HUES64 (cell line): ENCODE measurements at regions not wholly inside any gene's neighbourhood (a gene's known extent, or its start where the extent isn't known, plus 50 kb on each side); places are given as distances from the start of the nearest gene placed in this dataset.
"Not testable (repeated sequence)": the region's sequence is repeated elsewhere in the genome, so short reads cannot be mapped to it uniquely, and the experiment has no call there.

Source experiments
- H3K27ac ChIP-seq: 2 replicates; pipeline ENCODE4 v1.7.0; 2013; ENCODE audit warnings: low read depth, low read length, inconsistent platforms
- H3K27me3 ChIP-seq: 2 replicates; pipeline ENCODE4 v1.6.1; 2013; ENCODE audit warnings: mild to moderate bottlenecking, low read length; ENCODE audit not compliant: insufficient read depth
- H3K36me3 ChIP-seq: 2 replicates; pipeline ENCODE4 v1.6.1; 2013; ENCODE audit warnings: mild to moderate bottlenecking, low read length; ENCODE audit not compliant: insufficient read depth
- H3K4me1 ChIP-seq: 2 replicates; pipeline ENCODE4 v1.6.1; 2013; ENCODE audit warnings: mild to moderate bottlenecking, low read length, moderate library complexity; ENCODE audit not compliant: insufficient read depth
- H3K4me3 ChIP-seq: 2 replicates; pipeline ENCODE4 v1.5.1; 2013; ENCODE audit warnings: mild to moderate bottlenecking, low read length, moderate library complexity
- H3K9ac ChIP-seq: 2 replicates; pipeline ENCODE4 v1.6.1; 2013; ENCODE audit warnings: mild to moderate bottlenecking, low read depth, low read length
- H3K9me3 ChIP-seq: 2 replicates; pipeline ENCODE4 v1.6.1; 2013; ENCODE audit warnings: low read depth, low read length; ENCODE audit not compliant: insufficient read depth
- WGBS: fragments of 150-250, 120-280 bp; methylation state at CpG from one replicate; pipeline ENCODE4 v1.1.7; 2013; ENCODE audit warnings: missing lambda C conversion rate; 5-methylcytosine and 5-hydroxymethylcytosine counted together

DNA sequence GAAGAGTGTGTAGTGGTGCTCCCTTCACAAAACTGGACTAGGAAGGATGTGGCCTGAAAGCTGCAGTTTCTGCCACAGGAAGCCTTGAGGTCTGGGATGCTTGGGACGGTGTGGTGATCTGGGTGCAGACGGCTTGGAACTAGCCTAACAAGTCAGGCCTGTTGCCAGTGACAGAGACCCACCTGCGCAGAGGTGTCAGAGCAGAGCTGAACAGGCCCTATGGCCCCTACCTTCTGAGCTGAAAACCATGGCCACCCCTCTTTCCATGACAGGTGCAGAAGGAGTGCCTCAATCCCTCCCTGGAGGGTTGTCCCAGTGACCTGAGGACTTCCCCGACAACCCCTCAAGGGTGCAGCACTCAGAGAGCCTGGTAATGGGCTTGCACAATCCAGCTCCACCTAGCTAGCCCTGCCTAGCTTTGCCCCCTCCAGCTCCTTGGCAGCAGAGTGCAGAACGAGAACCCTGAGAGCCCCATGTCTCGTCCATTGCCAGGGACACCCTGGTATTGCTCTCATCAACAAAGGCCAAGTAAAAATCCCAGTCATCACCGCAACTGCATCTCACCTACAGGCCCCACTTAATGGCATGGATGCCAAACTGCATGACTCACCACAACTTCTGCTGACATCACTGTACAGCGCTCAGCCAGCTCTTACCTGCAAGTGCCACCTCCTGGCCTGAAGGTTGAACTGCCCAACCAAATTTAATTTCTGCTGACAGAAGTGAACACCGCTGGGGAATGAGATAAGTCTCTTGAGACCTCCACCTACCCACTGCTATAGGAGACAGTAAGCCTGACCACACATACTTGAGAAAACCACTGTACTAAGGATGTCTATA, 563.1 kb downstream of the TFAP2A start:
- no peaks in the 10 kb centered on the region for H3K36me3 ChIP-seq
- no peak overlapping the region for H3K27ac ChIP-seq
- H3K9me3 ChIP-seq, result peaks cover 13% of the 10 kb centered on the region
- no peaks in the 10 kb centered on the region for H3K4me1 ChIP-seq
- H3K27me3 ChIP-seq, result no peaks in the 10 kb centered on the region
- H3K9ac ChIP-seq, result no peak overlapping the region
- 73% methylated on average over 9 of the region's 9 CpGs for WGBS
- H3K4me3 ChIP-seq, result no peak overlapping the region

DNA sequence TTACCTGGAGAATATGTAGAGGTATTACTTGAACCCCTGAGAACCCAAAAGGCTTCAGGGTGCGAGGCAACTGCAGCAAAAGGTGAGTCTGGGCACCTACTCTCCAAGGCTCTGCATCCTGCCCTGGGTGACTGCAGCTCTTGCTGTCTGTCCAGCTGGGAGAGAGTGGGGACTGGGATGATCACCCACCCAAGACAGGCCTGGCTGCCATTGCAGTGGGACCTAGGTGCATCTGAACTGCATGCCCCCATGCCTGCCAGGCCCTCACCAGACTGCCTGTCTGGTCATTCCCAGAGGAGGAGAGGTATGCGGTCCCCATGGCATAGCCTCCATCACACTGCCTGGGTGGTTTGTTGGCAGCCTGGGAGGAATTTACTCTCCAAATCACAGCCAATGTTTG, 563.9 kb downstream of the TFAP2A start:
- H3K27ac ChIP-seq, result no peak overlapping the region
- H3K4me1 ChIP-seq, result no peaks in the 10 kb centered on the region
- no peak overlapping the region for H3K4me3 ChIP-seq
- WGBS, result 72% methylated on average over 2 of the region's 2 CpGs
- no peaks in the 10 kb centered on the region for H3K27me3 ChIP-seq
- no peak overlapping the region for H3K9ac ChIP-seq
- H3K36me3 ChIP-seq, result no peaks in the 10 kb centered on the region
- H3K9me3 ChIP-seq, result peaks cover 21% of the 10 kb centered on the region

DNA sequence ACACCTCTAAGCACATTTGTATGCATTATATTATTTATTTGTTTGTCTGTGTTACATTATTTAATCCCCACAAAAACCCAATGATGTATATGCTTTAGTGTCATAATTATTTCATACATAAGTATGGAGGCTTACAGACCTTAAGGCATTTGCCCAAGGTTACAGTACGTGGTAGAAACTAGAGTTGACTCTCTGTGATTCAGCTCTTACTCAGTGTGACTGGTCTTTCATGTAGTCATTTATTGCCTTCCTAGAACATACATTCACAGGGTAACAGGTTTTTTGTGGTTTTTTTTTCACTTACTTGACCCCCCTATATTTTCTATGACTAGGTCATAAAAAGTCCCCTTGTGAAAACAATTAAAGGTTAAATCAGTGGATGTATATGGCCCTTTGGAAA, 566.8 kb downstream of the TFAP2A start:
- no peaks in the 10 kb centered on the region for H3K36me3 ChIP-seq
- WGBS, result 93% methylated on average over 1 of the region's 1 CpG
- peaks cover 21% of the 10 kb centered on the region for H3K9me3 ChIP-seq
- no peak overlapping the region for H3K4me3 ChIP-seq
- H3K27ac ChIP-seq, result no peak overlapping the region
- no peaks in the 10 kb centered on the region for H3K4me1 ChIP-seq
- H3K9ac ChIP-seq, result no peak overlapping the region
- H3K27me3 ChIP-seq, result no peaks in the 10 kb centered on the region

DNA sequence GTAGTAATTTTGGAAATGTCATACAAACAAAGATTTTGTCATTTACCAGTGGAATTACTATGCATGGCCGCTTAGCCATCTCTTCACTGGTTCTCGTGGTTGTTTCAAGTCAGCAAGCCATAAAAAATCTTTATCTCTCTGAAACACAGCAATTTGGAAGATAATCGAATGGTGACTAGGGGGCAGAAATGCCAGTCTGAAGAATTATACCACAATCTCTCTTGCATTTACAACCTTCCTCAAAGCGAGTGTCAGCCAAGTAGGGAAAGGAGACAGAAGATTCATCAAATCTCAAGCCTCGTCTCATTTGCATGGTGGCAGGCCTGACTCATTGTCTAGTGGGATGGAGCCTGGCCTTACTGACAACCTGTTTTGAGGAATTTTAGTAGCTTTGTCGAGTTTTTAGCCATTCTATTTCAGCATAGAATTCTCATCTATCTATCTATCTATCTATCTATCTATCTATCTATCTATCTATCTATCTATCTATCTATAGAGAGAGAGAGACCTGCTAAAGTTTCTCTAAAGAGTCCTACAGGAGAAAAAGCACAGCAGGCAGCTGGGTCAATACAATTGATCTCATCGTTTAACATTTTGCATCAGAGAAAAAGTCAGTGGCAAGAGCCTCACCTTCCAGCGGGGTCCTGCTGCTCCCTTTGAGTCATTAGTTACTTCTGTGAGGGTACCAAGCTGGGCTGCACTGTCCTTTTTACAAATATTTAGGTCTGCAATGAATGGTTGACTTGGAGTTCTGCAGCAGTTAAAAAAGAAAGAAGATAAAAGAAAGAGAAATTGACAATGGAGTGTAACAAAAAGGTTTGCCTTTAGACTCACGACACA, 572.8 kb downstream of the TFAP2A start:
- H3K4me1 ChIP-seq, result peaks cover 19% of the 10 kb centered on the region
- whole genome bisulfite sequencing, result 29% methylated on average over 8 of the region's 9 CpGs
- H3K4me3 ChIP-seq, result no peak overlapping the region
- no peaks in the 10 kb centered on the region for H3K36me3 ChIP-seq
- no peak overlapping the region for H3K9ac ChIP-seq
- no peak overlapping the region for H3K27ac ChIP-seq
- H3K9me3 ChIP-seq, result peaks cover 14% of the 10 kb centered on the region
- H3K27me3 ChIP-seq, result no peaks in the 10 kb centered on the region

DNA sequence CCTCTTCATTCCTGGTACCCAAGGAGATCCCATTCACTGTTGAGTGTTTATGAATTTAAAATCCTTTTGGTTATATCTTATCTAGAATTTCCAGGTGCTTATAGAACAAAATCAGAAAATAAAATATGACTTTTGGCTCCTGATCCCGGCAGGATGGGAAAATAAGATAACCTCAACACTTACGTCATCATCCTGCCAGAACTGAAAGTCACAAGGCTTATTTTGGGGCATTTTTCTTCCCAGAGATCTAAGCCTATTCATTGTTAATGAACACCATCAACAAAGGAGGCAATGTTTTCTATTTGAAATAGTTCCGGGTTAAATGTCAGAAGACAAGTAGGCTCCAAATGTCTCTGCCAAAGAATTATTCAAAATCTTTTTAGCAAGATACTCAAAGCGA, 580.6 kb downstream of the TFAP2A start:
- H3K27me3 ChIP-seq, result no peaks in the 10 kb centered on the region
- 93% methylated on average over 3 of the region's 4 CpGs for WGBS

DNA sequence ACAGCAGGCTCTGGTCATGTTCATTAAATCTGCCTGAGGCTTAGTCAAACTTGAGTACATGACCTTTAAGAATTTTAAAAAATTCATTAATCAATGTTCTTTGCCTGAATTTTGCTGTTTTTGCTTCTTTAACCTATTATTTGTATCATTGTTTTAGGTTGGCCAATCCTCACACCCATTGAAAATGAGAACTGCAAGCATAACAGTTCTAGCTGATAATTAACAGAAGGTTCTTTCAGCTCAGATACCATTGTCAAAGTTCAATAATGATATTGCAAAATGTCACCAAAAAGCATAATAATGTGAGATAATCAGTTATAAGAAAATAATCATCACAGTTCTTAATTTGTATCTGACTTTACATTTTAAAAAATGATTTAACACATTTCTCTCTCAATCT, 583.1 kb downstream of the TFAP2A start:
- no peak overlapping the region for H3K9ac ChIP-seq
- H3K27ac ChIP-seq, result no peak overlapping the region
- H3K4me3 ChIP-seq, result no peak overlapping the region
- H3K36me3 ChIP-seq, result no peaks in the 10 kb centered on the region
- H3K27me3 ChIP-seq, result no peaks in the 10 kb centered on the region
- H3K9me3 ChIP-seq, result no peaks in the 10 kb centered on the region
- H3K4me1 ChIP-seq, result no peaks in the 10 kb centered on the region

More for the DNA sequence above, 580.6 kb downstream of the TFAP2A start:
- Histone ChIP-seq H3K4me3 (no peak overlapping the region), H3K27ac (no peak overlapping the region), H3K36me3 (no peaks in the 10 kb centered on the region), H3K9ac (no peak overlapping the region), H3K4me1 (0 out of 2 replicates have a peak, but pooled peaks cover 6% of the 10 kb centered on the region), H3K9me3 (no peaks in the 10 kb centered on the region)

DNA sequence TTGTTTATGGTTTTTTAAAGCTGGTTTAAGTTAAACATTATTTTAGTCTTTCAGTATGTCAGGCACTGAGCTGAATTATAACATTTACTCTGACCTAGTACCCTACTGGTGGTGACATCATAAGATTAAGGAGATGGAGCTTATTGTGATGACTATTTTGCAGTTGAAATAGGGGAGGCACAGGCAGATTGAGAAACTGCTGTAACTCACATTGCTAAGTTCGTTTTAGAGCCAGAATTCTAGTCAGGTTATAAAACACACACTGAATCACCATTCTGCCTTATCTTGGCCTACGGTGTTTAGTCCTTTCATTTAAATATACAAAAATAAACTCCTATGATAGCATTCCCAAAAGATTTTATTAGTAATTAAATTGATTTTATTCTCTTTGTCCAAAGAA, 584.1 kb downstream of the TFAP2A start:
- 95% methylated on average over 2 of the region's 2 CpGs for WGBS
- H3K4me3 ChIP-seq, result no peak overlapping the region
- no peaks in the 10 kb centered on the region for H3K4me1 ChIP-seq
- no peak overlapping the region for H3K27ac ChIP-seq
- H3K9ac ChIP-seq, result no peak overlapping the region
- no peaks in the 10 kb centered on the region for H3K27me3 ChIP-seq
- H3K9me3 ChIP-seq, result no peaks in the 10 kb centered on the region
- H3K36me3 ChIP-seq, result no peaks in the 10 kb centered on the region

DNA sequence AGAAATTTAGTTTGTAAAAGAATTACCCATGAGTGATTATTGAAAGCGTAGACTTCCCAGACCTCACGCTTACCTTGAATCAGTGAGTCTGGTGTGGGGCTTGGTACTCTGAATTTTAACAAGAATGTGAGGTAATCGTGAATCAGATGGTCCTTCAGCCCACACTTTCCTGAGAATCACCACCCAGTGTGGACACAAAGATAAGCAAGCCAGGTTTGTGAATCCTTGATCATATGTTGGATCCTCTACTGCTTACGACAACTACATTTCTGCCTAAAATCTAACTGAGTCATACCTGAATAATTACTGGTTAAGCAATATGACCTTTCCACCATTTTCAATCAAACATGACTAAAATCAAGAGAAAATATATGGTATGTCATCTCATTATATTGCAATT, 589.3 kb downstream of the TFAP2A start:
- WGBS, result 98% methylated on average over 4 of the region's 4 CpGs
- H3K27me3 ChIP-seq, result no peaks in the 10 kb centered on the region
- no peaks in the 10 kb centered on the region for H3K4me1 ChIP-seq
- no peak overlapping the region for H3K9ac ChIP-seq
- no peak overlapping the region for H3K27ac ChIP-seq
- no peaks in the 10 kb centered on the region for H3K36me3 ChIP-seq
- no peaks in the 10 kb centered on the region for H3K9me3 ChIP-seq
- H3K4me3 ChIP-seq, result no peak overlapping the region

DNA sequence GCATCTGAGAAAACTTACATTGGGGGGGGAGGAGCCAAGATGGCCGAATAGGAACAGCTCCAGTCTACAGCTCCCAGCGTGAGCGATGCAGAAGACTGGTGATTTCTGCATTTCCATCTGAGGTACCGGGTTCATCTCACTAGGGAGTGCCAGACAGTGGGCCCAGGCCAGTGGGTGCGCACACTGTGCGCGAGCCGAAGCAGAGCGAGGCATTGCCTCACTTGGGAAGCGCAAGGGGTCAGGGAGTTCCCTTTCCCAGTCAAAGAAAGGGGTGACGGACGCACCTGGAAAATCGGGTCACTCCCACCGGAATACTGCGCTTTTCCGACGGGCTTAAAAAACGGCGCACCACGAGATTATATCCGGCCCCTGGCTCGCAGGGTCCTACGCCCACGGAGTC, 604.1 kb downstream of the TFAP2A start:
- not testable (repeated sequence) for H3K9me3 ChIP-seq, H3K4me1 ChIP-seq, H3K27me3 ChIP-seq, H3K27ac ChIP-seq, H3K36me3 ChIP-seq
- WGBS, result 78% methylated on average over 24 of the region's 24 CpGs
- peak overlapping the region; percentile 41 for H3K4me3 ChIP-seq
- peak overlapping the region; percentile 52; the same call in 1 of the 2 replicates for H3K9ac ChIP-seq

DNA sequence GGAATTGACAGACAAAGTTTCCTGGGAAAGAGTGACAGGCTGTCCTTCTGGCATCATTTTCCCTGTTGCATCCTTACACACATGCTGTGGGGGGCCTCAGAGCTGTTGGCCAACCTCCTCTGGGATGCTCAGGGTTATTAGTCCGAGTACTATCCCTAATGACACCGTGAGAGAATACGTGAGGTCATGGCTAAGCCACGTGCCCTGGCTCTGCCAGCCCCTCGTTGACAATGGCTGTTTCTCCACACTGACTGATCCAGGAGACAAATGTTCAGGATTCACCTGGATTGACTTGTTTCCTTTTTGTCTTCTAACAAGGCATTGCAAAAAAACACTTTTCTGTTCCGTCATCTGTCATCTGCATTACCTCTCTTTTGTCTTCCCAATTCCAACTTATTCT, 604.6 kb downstream of the TFAP2A start:
- Histone ChIP-seq H3K36me3 (no peaks in the 10 kb centered on the region), H3K27ac (no peak overlapping the region), H3K4me1 (no peaks in the 10 kb centered on the region; the same call in 1 of the 2 replicates), H3K4me3 (peak overlapping the region; percentile 41), H3K9me3 (no peaks in the 10 kb centered on the region), H3K9ac (peak overlapping the region; percentile 52; the same call in 1 of the 2 replicates), H3K27me3 (no peaks in the 10 kb centered on the region)
- WGBS, result 94% methylated on average over 6 of the region's 6 CpGs

DNA sequence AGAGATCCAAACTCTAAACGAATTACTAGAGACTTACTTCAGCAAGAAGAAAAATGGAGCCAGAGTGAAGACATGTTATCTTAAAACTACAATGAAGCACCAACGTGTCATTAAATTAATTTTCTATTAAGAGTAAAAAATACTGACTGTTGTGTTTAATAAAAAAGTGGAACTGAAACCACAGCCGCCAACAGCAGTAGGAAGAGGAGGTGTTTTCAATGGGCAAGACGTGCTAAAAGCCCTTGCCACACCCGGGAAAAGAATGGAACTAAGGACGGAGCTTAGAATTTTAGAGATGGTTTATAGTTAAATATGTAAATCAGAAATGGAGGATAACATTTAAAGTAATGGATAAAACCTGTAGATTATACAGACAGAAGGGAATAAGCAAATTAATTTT, 608.7 kb downstream of the TFAP2A start:
- H3K36me3 ChIP-seq, result no peaks in the 10 kb centered on the region
- 83% methylated on average over 5 of the region's 6 CpGs for WGBS
- H3K27me3 ChIP-seq, result no peaks in the 10 kb centered on the region
- no peak overlapping the region for H3K27ac ChIP-seq
- H3K9ac ChIP-seq, result no peak overlapping the region
- no peak overlapping the region for H3K4me3 ChIP-seq
- H3K4me1 ChIP-seq, result no peaks in the 10 kb centered on the region; the same call in 1 of the 2 replicates
- H3K9me3 ChIP-seq, result no peaks in the 10 kb centered on the region
